Adrenal gland (tissue), 9 donors: ENCODE measurements at regions not wholly inside any gene's neighbourhood (a gene's known extent, or its start where the extent isn't known, plus 50 kb on each side); places are given as distances from the start of the nearest gene placed in this dataset.

Experiments used
- DNase-seq, 7 donors: peaks; one replicate each; pipeline ENCODE4 v3.0.0-alpha.2; 2019 to 2020
- H3K27ac ChIP-seq, 5 donors: fragments of 200-600 bp; sonication (generic) in 4 of 5; 1 replicate in 3 of 5; 2 replicates in 2 of 5; pipeline versions ENCODE4 v1.5.1 to v1.8.0; 2016 to 2020; ENCODE audit warnings: mild to moderate bottlenecking in 1 of 5
- H3K27me3 ChIP-seq: fragments of 200-600 bp; 2 replicates; pipeline ENCODE4 v1.8.0; 2021
- H3K36me3 ChIP-seq, 2 donors: fragments of 200-600 bp; replicated peaks in 1 of 2; 1 replicate in 1 of 2; 2 replicates in 1 of 2; pipeline versions ENCODE4 v1.5.1 to v1.8.0; 2018 to 2022
- H3K4me1 ChIP-seq, 2 donors: fragments of 200-600 bp; replicated peaks in 1 of 2; 1 replicate in 1 of 2; 2 replicates in 1 of 2; pipeline versions ENCODE4 v1.5.1 to v1.8.0; 2018 to 2021
- H3K4me3 ChIP-seq, 4 donors: fragments of 200-600 bp; sonication (generic) in 3 of 4; one replicate each; pipeline ENCODE4 v1.5.1; 2016 to 2018
- H3K9me3 ChIP-seq, 3 donors: fragments of 200-600 bp; sonication (generic) in 1 of 3; replicated peaks in 1 of 3; 1 replicate in 2 of 3; 2 replicates in 1 of 3; pipeline versions ENCODE4 v1.5.1 to v1.8.0; 2016 to 2021
- POLR2A ChIP-seq, 2 donors: fragments of 450-650 bp; IDR thresholded peaks; one replicate each; pipeline ENCODE4 v1.6.1; 2017; ENCODE audit warnings: antibody characterized with exemption in 2 of 2, mild to moderate bottlenecking in 2 of 2, moderate library complexity in 1 of 2
- WGBS, 4 donors: extraction: QIAGEN DNeasy Blood & Tissue Kit in 2 of 4; methylation state at CpG; one replicate each; pipeline versions ENCODE4 v1.1.5 to v1.1.7; 2013 to 2017; 5-methylcytosine and 5-hydroxymethylcytosine counted together
- intact Hi-C, 2 donors: fragments of 100-400 bp; cut with DNase I; formaldehyde crosslinking; loops; one replicate each; pipeline versions ENCODE4 v1.14.1 to v1.15.0; 2022 to 2023
- TF ChIP-seq, protein P1 (sequence below), 6 experiments: fragments of 450-650 bp in 4 of 6; fragments of 200-600 bp in 2 of 6; sonication (generic) in 1 of 6; IDR thresholded peaks; 1 replicate in 5 of 6; 2 replicates in 1 of 6; pipeline versions ENCODE4 v1.5.1 to v1.8.0; 2016 to 2021; ENCODE audit warnings: antibody characterized with exemption in 6 of 6, mild to moderate bottlenecking in 2 of 6, moderate library complexity in 1 of 6
- donor health status: healthy with polysubstance abuse.
- donor health status: Bipolar disorder and iron deficiency.
- donor health status: DM: yes; HTN: yes; CAD: no.
- donor health status: DM: no; HTN: no; CAD: no.
- donor health status: DM: no; HTN: no; CAD: no.

DNA sequence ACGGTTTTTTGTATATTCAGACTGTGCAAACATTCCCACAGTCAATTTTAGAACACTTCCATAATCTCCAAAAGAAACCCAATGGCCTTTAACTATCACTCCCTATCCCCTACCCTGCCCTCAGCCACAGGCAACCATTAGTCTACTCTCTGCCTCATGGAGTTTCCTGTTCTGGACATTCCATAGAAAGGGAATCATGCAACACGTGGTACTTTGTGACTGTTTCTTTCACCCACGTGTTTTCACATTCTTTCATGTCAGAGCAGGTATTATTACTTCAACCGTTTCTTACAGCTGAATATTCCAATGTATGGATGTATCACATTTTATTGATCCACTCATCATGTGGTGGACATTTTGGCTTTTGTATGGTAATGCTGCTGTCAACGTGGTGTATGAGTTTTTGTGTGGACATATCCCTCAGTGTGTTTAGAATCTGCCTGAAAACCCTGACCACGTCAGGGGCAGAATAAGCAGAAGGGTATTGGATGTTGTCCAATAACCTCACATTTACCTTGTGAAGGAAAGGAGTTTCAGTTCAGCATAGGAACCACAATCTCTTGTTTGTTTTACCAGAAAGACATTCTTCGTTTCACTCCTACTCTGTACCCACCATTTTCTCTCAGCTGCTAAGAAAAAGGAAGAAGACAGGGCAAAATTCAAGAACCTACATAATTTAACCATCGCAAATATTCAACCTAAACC, 107.5 kb upstream of the DYRK2 start:
- no peak overlapping the region for H3K27ac ChIP-seq
- no peaks in the 10 kb centered on the region for H3K27me3 ChIP-seq
- H3K36me3 ChIP-seq = no peaks in the 10 kb centered on the region
- no peaks in the 10 kb centered on the region for H3K9me3 ChIP-seq
- DNase-seq = no peak
- no peaks in the 10 kb centered on the region for H3K4me1 ChIP-seq
- H3K4me3 ChIP-seq = no peak overlapping the region
- TF ChIP-seq, protein P1, sequence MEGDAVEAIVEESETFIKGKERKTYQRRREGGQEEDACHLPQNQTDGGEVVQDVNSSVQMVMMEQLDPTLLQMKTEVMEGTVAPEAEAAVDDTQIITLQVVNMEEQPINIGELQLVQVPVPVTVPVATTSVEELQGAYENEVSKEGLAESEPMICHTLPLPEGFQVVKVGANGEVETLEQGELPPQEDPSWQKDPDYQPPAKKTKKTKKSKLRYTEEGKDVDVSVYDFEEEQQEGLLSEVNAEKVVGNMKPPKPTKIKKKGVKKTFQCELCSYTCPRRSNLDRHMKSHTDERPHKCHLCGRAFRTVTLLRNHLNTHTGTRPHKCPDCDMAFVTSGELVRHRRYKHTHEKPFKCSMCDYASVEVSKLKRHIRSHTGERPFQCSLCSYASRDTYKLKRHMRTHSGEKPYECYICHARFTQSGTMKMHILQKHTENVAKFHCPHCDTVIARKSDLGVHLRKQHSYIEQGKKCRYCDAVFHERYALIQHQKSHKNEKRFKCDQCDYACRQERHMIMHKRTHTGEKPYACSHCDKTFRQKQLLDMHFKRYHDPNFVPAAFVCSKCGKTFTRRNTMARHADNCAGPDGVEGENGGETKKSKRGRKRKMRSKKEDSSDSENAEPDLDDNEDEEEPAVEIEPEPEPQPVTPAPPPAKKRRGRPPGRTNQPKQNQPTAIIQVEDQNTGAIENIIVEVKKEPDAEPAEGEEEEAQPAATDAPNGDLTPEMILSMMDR (IDR thresholded peaks at IDR 0.05) = no peak
- no peak for TF ChIP-seq POLR2A (IDR thresholded peaks at IDR 0.05)
- intact Hi-C loops = no loop called here
- WGBS, 4 donors = 65 to 82% (median 71%) methylated on average over 8 of the region's 8 CpGs

DNA sequence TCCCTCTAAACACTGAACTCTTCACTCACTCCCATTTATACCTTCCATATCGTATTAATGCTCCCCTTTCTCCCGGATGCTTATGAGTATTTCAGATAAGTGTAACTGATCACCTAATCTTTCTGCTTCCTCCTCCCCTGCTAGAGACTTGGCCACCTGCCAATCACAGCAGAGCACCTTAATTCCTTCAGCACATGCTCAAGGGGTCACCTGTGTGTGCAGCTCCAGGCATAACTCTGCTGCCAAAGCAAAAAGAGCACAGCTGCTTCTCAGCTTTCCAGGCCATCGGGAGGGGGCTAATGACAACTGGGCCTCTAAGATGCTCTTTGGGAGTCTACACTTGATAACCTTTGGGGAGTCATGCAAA, 106.9 kb upstream of the DYRK2 start:
- Histone ChIP-seq H3K4me3 (no peak overlapping the region), H3K4me1 (no peaks in the 10 kb centered on the region), H3K36me3 (no peaks in the 10 kb centered on the region), H3K27ac (no peak overlapping the region), H3K9me3 (no peaks in the 10 kb centered on the region), H3K27me3 (no peaks in the 10 kb centered on the region)
- TF ChIP-seq, protein P1 (IDR thresholded peaks at IDR 0.05) = no peak
- TF ChIP-seq POLR2A (IDR thresholded peaks at IDR 0.05) = no peak
- 72 to 84% (median 78%) methylated on average over 3 of the region's 3 CpGs for WGBS, 4 donors
- no peak for DNase-seq
- intact Hi-C loops = no loop called here

- no peak overlapping the region for H3K27ac ChIP-seq
- H3K36me3 ChIP-seq = no peaks in the 10 kb centered on the region
- H3K4me1 ChIP-seq = no peaks in the 10 kb centered on the region
- no peak for TF ChIP-seq POLR2A (IDR thresholded peaks at IDR 0.05)
- TF ChIP-seq, protein P1 (IDR thresholded peaks at IDR 0.05) = no peak
- no peak for DNase-seq
- intact Hi-C loops = no loop called here
- no peaks in the 10 kb centered on the region for H3K9me3 ChIP-seq
- WGBS, 4 donors = 66 to 71% (median 67%) methylated on average over 7 of the region's 7 CpGs
- H3K4me3 ChIP-seq = no peak overlapping the region
- no peaks in the 10 kb centered on the region for H3K27me3 ChIP-seq
These were observed 105.3 kb upstream of the DYRK2 start for GRCh38 chr12:67543021-67543770.

GRCh38 chr12:67545298-67545697, 103.2 kb upstream of the DYRK2 start:
- H3K9me3 ChIP-seq = no peaks in the 10 kb centered on the region
- H3K4me3 ChIP-seq = no peak overlapping the region
- intact Hi-C loops = no loop called here
- no peak for DNase-seq
- no peak for TF ChIP-seq POLR2A (IDR thresholded peaks at IDR 0.05)
- TF ChIP-seq, protein P1 (IDR thresholded peaks at IDR 0.05) = no peak
- H3K27me3 ChIP-seq = no peaks in the 10 kb centered on the region
- H3K4me1 ChIP-seq = no peaks in the 10 kb centered on the region
- 61 to 73% (median 69%) methylated on average over 8 of the region's 8 CpGs for WGBS, 4 donors
- H3K27ac ChIP-seq = no peak overlapping the region
- H3K36me3 ChIP-seq = no peaks in the 10 kb centered on the region
